Thyroid gland (tissue), 4 donors: ENCODE measurements at regions not wholly inside any gene's neighbourhood (a gene's known extent, or its start where the extent isn't known, plus 50 kb on each side); places are given as distances from the start of the nearest gene placed in this dataset.
"Not testable (repeated sequence)": the region's sequence is repeated elsewhere in the genome, so short reads cannot be mapped to it uniquely, and the experiment has no call there.

ENCODE experiments used
- DNase-seq, 2 donors: peaks; one replicate each; pipeline ENCODE4 v3.0.0-alpha.2; 2019
- H3K27ac ChIP-seq, 3 donors: fragments of 200-600 bp; sonication (generic); 1 replicate in 2 of 3; 2 replicates in 1 of 3; pipeline ENCODE4 v1.5.1; 2016 to 2019; ENCODE audit warnings: mild to moderate bottlenecking in 1 of 3, moderate library complexity in 1 of 3
- H3K27me3 ChIP-seq: fragments of 200-600 bp; sonication (generic); one replicate; pipeline ENCODE4 v1.5.1; 2019
- H3K36me3 ChIP-seq, 2 donors: fragments of 200-600 bp; sonication (generic); one replicate each; pipeline ENCODE4 v1.5.1; 2016 to 2019
- H3K4me1 ChIP-seq, 2 donors: fragments of 200-600 bp; sonication (generic); one replicate each; pipeline ENCODE4 v1.5.1; 2017 to 2019
- H3K4me3 ChIP-seq, 3 donors: fragments of 200-600 bp; sonication (generic); replicated peaks in 1 of 3; 1 replicate in 2 of 3; 2 replicates in 1 of 3; pipeline ENCODE4 v1.5.1; 2016; ENCODE audit warnings: mild to moderate bottlenecking in 1 of 3
- H3K9me3 ChIP-seq: fragments of 200-600 bp; sonication (generic); one replicate; pipeline ENCODE4 v1.5.1; 2017
- POLR2A ChIP-seq, 2 donors: fragments of 450-650 bp; IDR thresholded peaks; one replicate each; pipeline ENCODE4 v1.6.1; 2017; ENCODE audit warnings: antibody characterized with exemption in 2 of 2, mild to moderate bottlenecking in 2 of 2, moderate library complexity in 1 of 2
- WGBS, 2 donors: methylation state at CpG; one replicate each; pipeline ENCODE4 v1.1.5; 2017; 5-methylcytosine and 5-hydroxymethylcytosine counted together
- intact Hi-C: fragments of 100-400 bp; cut with DNase I; formaldehyde crosslinking; loops from one replicate; pipeline ENCODE4 v1.15.1; 2023
- TF ChIP-seq, protein P1 (sequence below), 6 experiments: fragments of 200-600 bp in 3 of 6; fragments of 450-650 bp in 3 of 6; sonication (generic) in 3 of 6; IDR thresholded peaks; one replicate each; pipeline ENCODE4 v1.5.1; 2016 to 2019; ENCODE audit warnings: antibody characterized with exemption in 6 of 6, mild to moderate bottlenecking in 2 of 6, inconsistent platforms in 1 of 6, moderate library complexity in 1 of 6

DNA sequence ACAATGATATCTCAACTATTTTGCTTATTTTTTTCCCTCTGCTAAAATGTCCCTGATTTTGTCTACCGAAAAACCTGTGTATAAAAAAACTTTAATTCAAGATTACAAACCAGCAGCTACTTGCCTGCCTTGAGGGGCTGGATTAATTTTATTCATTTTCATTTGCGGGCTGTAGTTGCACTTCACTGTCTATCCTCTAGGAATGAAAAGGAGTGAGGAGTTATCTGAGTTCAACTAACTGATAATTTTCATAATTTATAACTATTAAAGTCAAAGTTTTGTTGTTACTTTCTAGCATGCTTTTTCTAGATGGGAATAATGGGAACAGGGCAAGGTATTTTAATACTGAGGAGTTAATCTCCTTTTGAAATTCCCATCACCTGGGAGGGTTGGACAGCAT is 50.3 kb upstream of the AGTPBP1 start:
- H3K4me3 ChIP-seq, H3K9me3 ChIP-seq, H3K27ac ChIP-seq, H3K27me3 ChIP-seq, DNase-seq, intact Hi-C loops, H3K4me1 ChIP-seq, H3K36me3 ChIP-seq: not testable (repeated sequence)
- WGBS, 2 donors, result 78 to 88% methylated on average over 2 of the region's 2 CpGs

- H3K36me3 ChIP-seq, DNase-seq, H3K4me3 ChIP-seq, H3K27me3 ChIP-seq, H3K27ac ChIP-seq, H3K9me3 ChIP-seq, intact Hi-C loops: not testable (repeated sequence)
- H3K4me1 ChIP-seq, result peaks cover 8 to 10% of the 10 kb centered on the region in 2 donors
- WGBS, 2 donors, result 55 to 62% methylated on average over 6 of the region's 6 CpGs
These were observed 61.4 kb upstream of the AGTPBP1 start for GRCh38 chr9:85802978-85803695.

DNA sequence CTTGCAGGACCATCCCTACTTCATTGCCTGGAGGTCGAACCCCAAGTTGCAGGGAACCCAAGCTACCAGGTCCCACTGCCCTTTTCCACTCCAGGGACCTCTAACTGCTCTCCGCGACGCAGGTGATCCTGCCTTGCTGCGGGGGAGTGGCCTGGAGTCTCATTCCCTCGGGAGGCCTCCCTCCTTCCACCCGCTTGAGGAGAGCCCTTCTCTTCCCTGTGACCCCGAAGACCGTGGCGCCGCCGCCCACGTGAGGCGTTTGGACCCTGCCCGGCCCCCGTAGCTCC is 63.0 kb upstream of the AGTPBP1 start:
- H3K9me3 ChIP-seq, H3K27me3 ChIP-seq, DNase-seq, intact Hi-C loops: not testable (repeated sequence)
- H3K27ac ChIP-seq, result peak overlapping the region; percentile 90 to 95 (median 95)
- H3K4me1 ChIP-seq, result peaks cover 8 to 10% of the 10 kb centered on the region in 2 donors
- 1 to 9% methylated on average over 4 to 11 of the region's 16 CpGs for WGBS, 2 donors
- H3K36me3 ChIP-seq, result peaks cover 0 to 14% of the 10 kb centered on the region in 2 donors
- peak overlapping the region; percentile 33 to 86 (median 75) for H3K4me3 ChIP-seq

- Histone ChIP-seq H3K4me3 (peak overlapping the region; percentile 33 to 86 (median 75)), H3K27ac (peak overlapping the region; percentile 90 to 95 (median 95)), H3K4me1 (peaks cover 8 to 10% of the 10 kb centered on the region in 2 donors), H3K36me3 (peaks cover 0 to 14% of the 10 kb centered on the region in 2 donors)
- H3K9me3 ChIP-seq, intact Hi-C loops, H3K27me3 ChIP-seq: not testable (repeated sequence)
- TF ChIP-seq, protein P1, sequence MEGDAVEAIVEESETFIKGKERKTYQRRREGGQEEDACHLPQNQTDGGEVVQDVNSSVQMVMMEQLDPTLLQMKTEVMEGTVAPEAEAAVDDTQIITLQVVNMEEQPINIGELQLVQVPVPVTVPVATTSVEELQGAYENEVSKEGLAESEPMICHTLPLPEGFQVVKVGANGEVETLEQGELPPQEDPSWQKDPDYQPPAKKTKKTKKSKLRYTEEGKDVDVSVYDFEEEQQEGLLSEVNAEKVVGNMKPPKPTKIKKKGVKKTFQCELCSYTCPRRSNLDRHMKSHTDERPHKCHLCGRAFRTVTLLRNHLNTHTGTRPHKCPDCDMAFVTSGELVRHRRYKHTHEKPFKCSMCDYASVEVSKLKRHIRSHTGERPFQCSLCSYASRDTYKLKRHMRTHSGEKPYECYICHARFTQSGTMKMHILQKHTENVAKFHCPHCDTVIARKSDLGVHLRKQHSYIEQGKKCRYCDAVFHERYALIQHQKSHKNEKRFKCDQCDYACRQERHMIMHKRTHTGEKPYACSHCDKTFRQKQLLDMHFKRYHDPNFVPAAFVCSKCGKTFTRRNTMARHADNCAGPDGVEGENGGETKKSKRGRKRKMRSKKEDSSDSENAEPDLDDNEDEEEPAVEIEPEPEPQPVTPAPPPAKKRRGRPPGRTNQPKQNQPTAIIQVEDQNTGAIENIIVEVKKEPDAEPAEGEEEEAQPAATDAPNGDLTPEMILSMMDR (IDR thresholded peaks at IDR 0.05), result peak in 1 of 6 experiments; percentile 26
- peak in 1 of 2 donors; percentile 43 for TF ChIP-seq POLR2A (IDR thresholded peaks at IDR 0.05)
- peak; percentile 84 to 89 for DNase-seq
- 0 to 2% methylated on average over 11 to 14 of the region's 111 CpGs for WGBS, 2 donors
These were observed 63.6 kb upstream of the AGTPBP1 start for GRCh38 chr9:85805134-85806005.

- H3K27me3 ChIP-seq, DNase-seq, H3K9me3 ChIP-seq, intact Hi-C loops, H3K4me3 ChIP-seq, H3K27ac ChIP-seq: not testable (repeated sequence)
- peaks cover 0 to 14% of the 10 kb centered on the region in 2 donors for H3K36me3 ChIP-seq
- peaks cover 8 to 10% of the 10 kb centered on the region in 2 donors for H3K4me1 ChIP-seq
- 96 to 98% methylated on average over 2 of the region's 2 CpGs for WGBS, 2 donors
These were observed 66.6 kb upstream of the AGTPBP1 start for GRCh38 chr9:85808329-85808728.

GRCh38 chr9:85813388-85813787 is 71.6 kb upstream of the AGTPBP1 start:
- intact Hi-C loops, H3K4me1 ChIP-seq, H3K4me3 ChIP-seq, H3K27ac ChIP-seq, H3K27me3 ChIP-seq, H3K9me3 ChIP-seq, DNase-seq, H3K36me3 ChIP-seq: not testable (repeated sequence)
- 83 to 94% methylated on average over 2 of the region's 2 CpGs for WGBS, 2 donors

- H3K36me3 ChIP-seq, H3K27ac ChIP-seq, H3K4me1 ChIP-seq, H3K9me3 ChIP-seq, H3K4me3 ChIP-seq, H3K27me3 ChIP-seq, intact Hi-C loops, DNase-seq: not testable (repeated sequence)
These were observed 73.0 kb upstream of the AGTPBP1 start for GRCh38 chr9:85814800-85815199.

DNA sequence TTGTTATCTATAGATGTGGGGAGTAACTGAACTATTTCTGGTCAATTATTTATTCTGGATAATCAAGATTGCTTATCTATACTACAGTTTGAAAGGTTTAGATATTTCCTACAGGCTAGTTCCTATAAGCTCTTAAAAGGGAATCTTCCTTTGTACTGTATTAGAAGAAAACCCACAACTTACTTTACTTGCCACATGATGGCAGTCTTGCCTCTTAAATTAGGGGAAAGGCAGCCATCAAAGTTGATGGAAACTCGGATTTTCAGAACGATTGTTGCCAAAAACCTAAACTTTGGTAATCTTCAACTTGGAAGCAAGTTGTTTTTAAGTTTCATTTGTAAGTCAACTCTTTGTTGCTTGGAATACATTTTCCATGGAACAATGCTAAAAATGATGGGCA is 77.2 kb upstream of the AGTPBP1 start:
- WGBS, 2 donors, result 11 to 17% methylated on average over 2 of the region's 2 CpGs
- intact Hi-C loops, H3K36me3 ChIP-seq, H3K27me3 ChIP-seq, DNase-seq, H3K9me3 ChIP-seq, H3K4me3 ChIP-seq, H3K4me1 ChIP-seq, H3K27ac ChIP-seq: not testable (repeated sequence)
- TF ChIP-seq, protein P1 (IDR thresholded peaks at IDR 0.05), result peak in 4 of 6 experiments; percentile 17 to 48 (median 38)

- WGBS, 2 donors, result 93 to 94% methylated on average over 5 of the region's 5 CpGs
- intact Hi-C loops, H3K9me3 ChIP-seq, H3K27ac ChIP-seq, H3K27me3 ChIP-seq, H3K4me1 ChIP-seq, H3K36me3 ChIP-seq, H3K4me3 ChIP-seq, DNase-seq: not testable (repeated sequence)
These were observed 78.8 kb upstream of the AGTPBP1 start for GRCh38 chr9:85820598-85820997.

GRCh38 chr9:85824949-85825348 is 83.2 kb upstream of the AGTPBP1 start:
- H3K27me3 ChIP-seq, H3K4me3 ChIP-seq, H3K4me1 ChIP-seq, H3K36me3 ChIP-seq, H3K9me3 ChIP-seq, intact Hi-C loops, DNase-seq, H3K27ac ChIP-seq: not testable (repeated sequence)
- 89 to 100% methylated on average over 1 of the region's 1 CpG for WGBS, 2 donors

- H3K36me3 ChIP-seq, result peaks cover 6 to 10% of the 10 kb centered on the region in 2 donors
- DNase-seq, H3K27ac ChIP-seq, H3K4me1 ChIP-seq, intact Hi-C loops, H3K9me3 ChIP-seq, H3K27me3 ChIP-seq, H3K4me3 ChIP-seq: not testable (repeated sequence)
- 93 to 100% methylated on average over 1 of the region's 1 CpG for WGBS, 2 donors
These were observed 92.8 kb upstream of the AGTPBP1 start for GRCh38 chr9:85834591-85834990.
